GM12891 (cell line): ENCODE measurements at regions not wholly inside any gene's neighbourhood (a gene's known extent, or its start where the extent isn't known, plus 50 kb on each side); places are given as distances from the start of the nearest gene placed in this dataset.

Experiments
- PAX5 ChIP-seq: IDR thresholded peaks from 2 replicates; pipeline ENCODE4 v1.6.1; 2011; ENCODE audit warnings: low read length, moderate library complexity, mild to moderate bottlenecking; ENCODE audit not compliant: insufficient read depth, severe bottlenecking
- POLR2A ChIP-seq: IDR thresholded peaks from 2 replicates; pipeline ENCODE4 v1.6.1; 2011; ENCODE audit warnings: low read depth, low read length, control low read depth
- POLR2AphosphoS5 ChIP-seq: IDR thresholded peaks from 2 replicates; pipeline ENCODE4 v1.6.1; 2011; ENCODE audit warnings: low read depth, low read length, control low read depth
- POU2F2 ChIP-seq: IDR thresholded peaks from 2 replicates; pipeline ENCODE4 v1.6.1; 2011; ENCODE audit warnings: low read depth, mild to moderate bottlenecking, control low read depth, low read length, moderate library complexity
- SPI1 ChIP-seq: IDR thresholded peaks from 2 replicates; pipeline ENCODE4 v1.6.1; 2011; ENCODE audit warnings: low read depth, low read length, control low read depth
- TAF1 ChIP-seq: IDR thresholded peaks from 2 replicates; pipeline ENCODE4 v1.6.1; 2011; ENCODE audit warnings: low read depth, low read length, control low read depth

GRCh38 chr16:64138006-64138405 is 983.9 kb downstream of the CDH11 start:
- TF ChIP-seq POLR2AphosphoS5 (no peak), POLR2A (no peak), TAF1 (no peak), POU2F2 (no peak), SPI1 (no peak), PAX5 (no peak)
